HG02885 (cell line): ENCODE measurements at regions not wholly inside any gene's neighbourhood (a gene's known extent, or its start where the extent isn't known, plus 50 kb on each side); places are given as distances from the start of the nearest gene placed in this dataset.

Source experiments
- ATAC-seq: cut with Tn5 transposase; IDR thresholded peaks from one replicate; pipeline ENCODE4 v1.9.1; 2021; ENCODE audit warnings: mild to moderate bottlenecking; ENCODE audit not compliant: unreplicated experiment, poor library complexity

DNA sequence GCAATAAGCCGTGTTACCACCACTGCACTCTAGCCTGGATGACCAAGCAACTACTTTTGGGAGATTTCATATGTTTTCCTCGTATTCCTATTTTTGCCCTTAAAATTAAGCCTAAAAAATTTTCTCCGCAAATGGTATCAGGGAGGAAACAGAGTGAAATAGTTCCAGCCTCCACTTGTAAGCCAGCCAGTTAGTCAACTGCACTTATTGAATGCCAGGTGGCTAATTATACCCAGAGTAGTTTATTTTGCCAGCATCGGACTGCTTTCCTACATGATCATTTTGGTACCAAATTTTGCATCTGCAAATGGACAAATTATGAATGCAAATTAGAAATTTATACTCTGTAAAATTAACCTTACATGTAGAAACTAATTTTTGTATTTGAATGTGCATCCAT, 90.2 kb upstream of the ARHGAP28 start:
- ATAC-seq = no peak

DNA sequence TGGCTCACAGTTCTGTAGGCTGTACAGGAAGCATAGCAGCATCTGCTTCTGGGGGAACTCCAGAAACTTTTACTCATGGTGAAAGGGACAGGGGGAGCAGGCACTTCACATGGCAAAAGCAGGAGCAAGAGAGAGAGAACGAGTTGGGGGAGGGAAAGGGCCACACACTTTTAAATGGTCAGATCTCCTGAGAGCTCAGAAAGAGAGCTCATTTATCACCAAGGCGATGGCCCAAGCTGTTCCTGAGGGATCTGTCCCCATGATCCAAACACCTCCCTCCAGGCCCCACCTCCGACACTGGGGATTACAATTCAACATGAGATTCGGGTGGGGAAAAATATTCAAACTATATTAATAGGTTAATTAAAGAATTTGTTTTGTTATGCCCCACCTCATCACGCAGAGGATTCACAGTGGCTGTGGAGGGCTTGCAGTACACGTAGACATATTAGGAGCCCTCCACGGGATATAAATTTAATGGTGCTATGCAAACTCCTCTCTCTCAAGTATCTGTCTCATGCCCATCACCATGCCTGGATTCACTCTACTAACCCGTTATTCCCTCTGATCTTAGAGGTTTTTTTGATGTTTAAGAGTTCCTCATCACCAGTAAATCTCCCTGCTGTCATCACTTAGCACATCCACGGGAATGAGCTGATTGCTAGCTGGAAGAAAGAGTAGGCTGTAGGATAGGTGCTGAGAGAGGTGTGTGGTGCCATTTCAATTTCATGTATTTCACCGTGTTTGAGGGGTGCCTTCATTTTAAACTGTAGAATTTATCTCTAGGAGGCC, 84.5 kb upstream of the ARHGAP28 start:
- ATAC-seq = no peak

GRCh38 chr18:6646801-6647200, 82.7 kb upstream of the ARHGAP28 start:
- ATAC-seq = no peak

- ATAC-seq = no peak
Measured at GRCh38 chr18:6648581-6648980, 80.9 kb upstream of the ARHGAP28 start.

DNA sequence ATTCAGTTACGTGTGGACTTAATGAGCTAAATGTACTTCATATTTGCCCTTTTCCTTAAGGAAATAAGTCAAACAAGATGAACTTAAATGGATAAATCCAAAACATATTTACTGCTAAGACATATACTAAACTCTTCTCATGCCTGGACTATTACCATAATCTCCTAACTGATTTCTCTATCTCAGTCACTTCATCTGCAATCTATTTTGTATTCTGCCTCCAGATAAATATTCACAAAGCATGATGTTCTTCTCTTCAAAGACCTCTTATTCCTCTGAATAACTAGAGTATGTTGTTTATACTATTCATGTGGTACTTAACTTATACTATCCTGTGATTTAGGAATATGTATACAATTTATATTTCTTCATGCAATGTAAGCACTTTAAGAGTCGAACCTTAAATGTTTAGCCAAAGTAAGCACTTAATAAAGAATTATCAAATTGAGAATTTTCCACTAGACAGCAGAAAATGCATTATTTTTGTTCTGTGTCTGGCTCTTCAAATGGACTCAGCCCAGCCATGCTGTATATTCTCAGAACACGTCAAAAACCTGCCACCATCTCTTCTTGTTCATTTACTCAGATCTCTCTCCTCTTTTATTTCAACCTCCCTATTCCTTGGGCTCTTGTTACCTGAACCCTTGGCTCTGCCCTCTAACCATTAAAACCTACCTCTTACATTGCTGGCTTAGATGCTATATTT, 79.9 kb upstream of the ARHGAP28 start:
- ATAC-seq = no peak

DNA sequence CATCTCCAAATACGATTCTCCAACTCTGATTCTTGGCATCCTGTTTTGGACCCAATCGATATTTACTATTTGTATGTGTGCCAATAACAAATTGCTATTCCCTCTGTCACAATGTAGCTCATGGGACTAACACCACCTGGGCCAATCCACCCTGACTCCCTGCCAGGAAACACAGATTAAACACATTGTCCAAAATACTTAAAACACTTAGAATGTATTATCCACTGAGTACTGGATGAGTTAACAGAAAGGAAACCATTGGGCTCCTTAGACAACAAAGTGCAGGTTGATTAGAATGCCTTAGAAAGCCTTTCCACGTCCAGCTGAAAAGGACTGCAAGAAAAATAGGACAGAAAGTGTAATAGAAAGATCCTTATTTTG, 79.4 kb upstream of the ARHGAP28 start:
- no peak for ATAC-seq

- no peak for ATAC-seq
Measured at GRCh38 chr18:6650747-6651146, 78.8 kb upstream of the ARHGAP28 start.

- no peak for ATAC-seq
Measured at GRCh38 chr18:6652098-6652497, 77.4 kb upstream of the ARHGAP28 start.

- ATAC-seq = no peak
Measured at GRCh38 chr18:6653880-6654279, 75.6 kb upstream of the ARHGAP28 start.

DNA sequence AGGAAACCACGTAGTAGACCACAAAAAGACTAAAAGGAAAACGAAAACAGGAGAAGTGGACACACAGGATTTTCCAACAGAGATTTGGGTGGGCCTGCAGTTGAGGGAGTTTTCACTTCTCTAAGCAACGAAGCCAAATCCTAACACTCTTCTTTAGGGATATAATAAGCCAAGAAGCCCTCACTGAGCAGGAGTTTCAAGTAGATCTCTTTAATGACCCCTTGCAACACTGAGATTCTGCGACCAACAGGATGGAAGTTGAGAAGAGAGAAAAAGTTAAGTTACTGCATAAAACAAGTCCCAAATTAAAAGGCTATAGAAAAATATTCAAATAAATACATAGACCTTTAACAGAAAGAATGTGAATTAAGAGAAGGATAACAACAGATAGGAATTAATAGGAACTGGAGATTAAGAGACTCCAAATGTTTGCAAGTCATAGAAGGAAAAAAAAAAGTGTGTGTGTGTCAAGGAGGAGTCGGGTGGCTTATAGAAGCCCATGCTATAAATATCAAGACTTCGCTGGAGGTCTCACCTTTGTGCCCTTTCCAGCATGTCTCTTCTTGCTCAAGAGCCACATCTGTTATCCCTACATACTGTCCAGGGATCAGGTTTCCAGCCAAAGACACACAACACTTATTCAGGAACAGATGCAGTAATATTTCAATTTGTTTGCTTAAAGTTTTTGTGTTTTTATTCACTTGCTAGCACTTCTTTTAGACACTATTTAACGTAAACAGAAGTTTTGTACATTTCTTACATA, 69.4 kb upstream of the ARHGAP28 start:
- no peak for ATAC-seq

- no peak for ATAC-seq
Measured at GRCh38 chr18:6661692-6662415, 67.7 kb upstream of the ARHGAP28 start.

DNA sequence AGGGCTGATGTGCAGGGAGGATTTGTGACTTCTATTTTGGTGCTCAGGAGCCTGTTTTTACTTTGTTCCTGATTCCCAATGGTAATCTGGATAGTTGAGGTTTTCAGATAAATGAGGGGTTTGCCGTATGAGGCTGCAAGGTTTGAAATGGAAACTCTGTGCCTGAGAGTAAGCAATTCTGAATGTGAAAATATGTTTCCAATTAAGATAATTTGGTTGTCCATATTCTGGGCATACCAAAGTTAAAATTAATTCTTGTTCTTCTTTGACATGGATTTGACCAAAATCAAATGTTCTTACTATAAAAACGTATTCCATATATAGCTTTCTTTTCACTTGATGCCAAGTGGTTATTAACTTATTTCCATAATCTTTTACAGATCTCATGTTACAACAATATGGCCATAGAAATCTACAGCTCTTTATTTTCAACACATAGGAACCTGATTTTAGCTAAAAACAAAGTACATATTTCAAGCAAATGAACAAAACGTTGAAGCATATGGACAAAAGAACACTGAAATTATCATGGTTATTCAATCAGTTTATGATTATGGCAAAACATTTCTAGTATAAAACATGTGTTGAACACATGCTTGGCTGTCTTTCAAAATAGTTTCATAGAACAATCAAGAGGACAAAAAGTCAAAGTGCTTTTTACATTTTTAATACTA, 63.4 kb upstream of the ARHGAP28 start:
- no peak for ATAC-seq

GRCh38 chr18:6668836-6669235, 60.7 kb upstream of the ARHGAP28 start:
- no peak for ATAC-seq

DNA sequence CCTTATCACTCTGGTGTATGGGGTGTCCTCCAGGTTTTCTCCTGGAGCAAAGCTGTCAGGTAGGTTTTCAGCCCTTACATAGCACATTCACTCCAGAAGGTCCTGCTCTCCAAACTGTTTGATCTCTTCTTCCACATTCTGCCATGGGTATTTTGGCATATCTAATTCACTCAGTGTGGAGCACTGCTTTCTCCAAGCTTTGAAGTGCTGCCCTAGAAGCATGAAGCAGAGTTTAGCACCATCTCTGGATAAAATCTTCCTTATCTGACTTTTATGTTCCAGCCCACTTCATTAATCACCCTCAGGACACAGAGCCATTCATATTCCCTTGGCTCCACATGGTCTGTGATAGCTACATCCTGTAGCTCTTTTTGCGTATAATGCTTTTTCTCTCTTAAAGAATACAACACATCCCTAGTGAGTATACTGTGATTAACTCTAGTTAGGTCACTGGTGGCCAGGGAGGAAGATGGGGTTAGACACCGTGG, 56.7 kb upstream of the ARHGAP28 start:
- ATAC-seq = no peak

- ATAC-seq = no peak
Measured at GRCh38 chr18:6677086-6677485, 52.4 kb upstream of the ARHGAP28 start.

GRCh38 chr18:6679201-6679600, 50.3 kb upstream of the ARHGAP28 start:
- no peak for ATAC-seq
